ENCODE measurements at regions not wholly inside any gene's neighbourhood (a gene's known extent, or its start where the extent isn't known, plus 50 kb on each side); places are given as distances from the start of the nearest gene placed in this dataset.
A peak's percentile ranks its signal among the peaks of the same experiment; 100 is the strongest.

GRCh38 chr3:107428051-107428858 lies 51.0 kb downstream of the CCDC54 start:
- WGBS, 2 donors = 77 to 85% methylated on average over 4 of the region's 4 CpGs
- peaks cover 0 to 24% (median 0%) of the 10 kb centered on the region in 4 donors for H3K4me1 ChIP-seq
- DNase-seq (ENCODE audit: low spot score in 2 of 2) = no peak
- TF ChIP-seq POLR2A (IDR thresholded peaks at IDR 0.05) (no peak), EP300 (IDR thresholded peaks at IDR 0.05) (no peak), CTCF (IDR thresholded peaks at IDR 0.05) (no peak)
- peak overlapping the region in 1 of 4 donors; percentile 97 for H3K27ac ChIP-seq
- no peaks in the 10 kb centered on the region for H3K27me3 ChIP-seq
- H3K4me3 ChIP-seq = no peak overlapping the region
- H3K9me3 ChIP-seq = no peaks in the 10 kb centered on the region
- no peaks in the 10 kb centered on the region for H3K36me3 ChIP-seq

GRCh38 chr3:107429320-107430181 lies 52.3 kb downstream of the CCDC54 start:
- Histone ChIP-seq H3K27ac (peak overlapping the region; percentile 75 to 97 (median 94)), H3K4me1 (peaks cover 0 to 24% (median 0%) of the 10 kb centered on the region in 4 donors), H3K9me3 (no peaks in the 10 kb centered on the region), H3K4me3 (peak overlapping the region; percentile 55 to 91 (median 78)), H3K36me3 (no peaks in the 10 kb centered on the region), H3K27me3 (no peaks in the 10 kb centered on the region)
- DNase-seq (ENCODE audit: low spot score in 2 of 2) = peak; percentile 40 to 53
- 2 to 6% methylated on average over 37 of the region's 37 CpGs for WGBS, 2 donors
- TF ChIP-seq CTCF (IDR thresholded peaks at IDR 0.05) (peak; percentile 85 to 90 (median 89)), POLR2A (IDR thresholded peaks at IDR 0.05) (no peak), EP300 (IDR thresholded peaks at IDR 0.05) (peak in 1 of 2 donors; percentile 65)

- Histone ChIP-seq H3K4me3 (peak overlapping the region; percentile 55 to 91 (median 78)), H3K9me3 (no peaks in the 10 kb centered on the region), H3K4me1 (peaks cover 0 to 24% (median 0%) of the 10 kb centered on the region in 4 donors), H3K36me3 (no peaks in the 10 kb centered on the region), H3K27me3 (no peaks in the 10 kb centered on the region), H3K27ac (peak overlapping the region; percentile 75 to 97 (median 94))
- TF ChIP-seq POLR2A (IDR thresholded peaks at IDR 0.05) (no peak), EP300 (IDR thresholded peaks at IDR 0.05) (no peak), CTCF (IDR thresholded peaks at IDR 0.05) (no peak)
- 8 to 12% methylated on average over 23 of the region's 23 CpGs for WGBS, 2 donors
- DNase-seq (ENCODE audit: low spot score in 2 of 2) = peak in 1 of 2 donors; percentile 37
Measured at GRCh38 chr3:107430214-107430995, 53.2 kb downstream of the CCDC54 start.

GRCh38 chr3:107430996-107431245 lies 53.7 kb downstream of the CCDC54 start:
- no peaks in the 10 kb centered on the region for H3K27me3 ChIP-seq
- H3K4me1 ChIP-seq = peaks cover 0 to 24% (median 0%) of the 10 kb centered on the region in 4 donors
- peak overlapping the region; percentile 55 to 91 (median 78) for H3K4me3 ChIP-seq
- H3K27ac ChIP-seq = peak overlapping the region; percentile 75 to 97 (median 94)
- WGBS, 2 donors = 1% methylated on average over 15 to 16 of the region's 16 CpGs
- TF ChIP-seq EP300 (IDR thresholded peaks at IDR 0.05) = no peak
- TF ChIP-seq CTCF (IDR thresholded peaks at IDR 0.05) = no peak
- TF ChIP-seq POLR2A (IDR thresholded peaks at IDR 0.05) = no peak
- no peaks in the 10 kb centered on the region for H3K9me3 ChIP-seq
- peak in 1 of 2 donors; percentile 25 for DNase-seq (ENCODE audit: low spot score in 2 of 2)
- H3K36me3 ChIP-seq = no peaks in the 10 kb centered on the region

Measured in tibial nerve (tissue), 4 donors.